Hypothalamus (tissue), 51 donors: ENCODE measurements at regions not wholly inside any gene's neighbourhood (a gene's known extent, or its start where the extent isn't known, plus 50 kb on each side); places are given as distances from the start of the nearest gene placed in this dataset.
"Not testable (repeated sequence)": the region's sequence is repeated elsewhere in the genome, so short reads cannot be mapped to it uniquely, and the experiment has no call there.

Source experiments
- DNase-seq, 51 donors: peaks; one replicate each; lab custom pipeline; 2025; lab: John Stamatoyannopoulos, UW

DNA sequence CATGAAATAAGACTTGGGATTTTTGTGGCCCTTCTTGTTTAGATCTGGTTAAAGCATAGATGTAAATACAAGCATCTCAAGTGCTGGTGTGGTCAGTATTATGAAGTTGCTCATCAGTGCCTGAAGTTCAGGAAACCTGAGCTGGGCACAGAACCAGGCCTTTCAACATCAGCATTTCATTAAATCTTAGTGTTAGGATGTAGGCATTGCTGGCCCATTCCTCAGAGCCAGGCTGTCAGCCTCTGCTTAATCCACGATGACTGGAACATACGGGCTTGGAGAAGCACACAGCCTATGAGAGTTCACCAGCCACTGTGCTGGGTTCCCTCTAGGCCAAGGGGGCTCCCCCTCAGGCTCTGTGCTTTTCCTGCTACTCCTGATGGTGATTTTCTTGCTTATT is 270.2 kb downstream of the EN1 start:
- DNase-seq = no peak

DNA sequence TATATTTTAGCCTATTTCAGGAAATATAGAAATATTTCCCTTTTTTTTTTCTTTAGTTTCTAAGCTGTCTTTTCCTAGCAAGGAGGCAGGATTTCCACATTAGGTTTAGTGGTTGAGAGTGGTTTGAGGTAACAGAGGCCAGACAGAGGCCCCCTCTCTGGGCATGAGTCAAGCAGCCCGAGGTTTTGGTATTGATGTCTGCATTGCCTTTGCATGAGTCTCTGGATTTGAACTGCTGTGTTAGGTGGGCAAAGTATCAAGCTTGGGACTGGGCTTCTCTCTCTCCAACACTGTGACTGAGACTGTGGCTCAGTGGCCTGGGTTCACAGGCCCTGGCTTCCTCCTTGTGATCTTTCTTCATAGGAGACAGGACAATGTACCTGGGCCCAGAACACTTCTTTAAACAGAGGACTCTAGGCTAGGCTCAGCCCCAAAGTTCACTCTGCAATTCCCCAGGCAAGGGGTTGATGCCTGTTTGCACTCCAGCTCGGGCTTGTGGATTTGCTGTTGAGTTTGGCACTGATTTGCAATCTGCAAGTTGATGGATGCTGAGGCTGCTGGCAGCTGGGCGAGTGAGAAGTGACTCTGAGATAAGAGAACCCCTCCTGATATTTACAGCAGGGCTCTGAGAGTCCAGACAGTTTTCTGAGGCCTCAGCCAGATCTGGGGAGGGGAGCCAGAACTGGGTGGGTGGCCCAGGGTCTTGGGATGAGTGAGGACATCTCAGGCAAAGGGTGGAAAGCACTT is 271.2 kb downstream of the EN1 start:
- DNase-seq = no peak

DNA sequence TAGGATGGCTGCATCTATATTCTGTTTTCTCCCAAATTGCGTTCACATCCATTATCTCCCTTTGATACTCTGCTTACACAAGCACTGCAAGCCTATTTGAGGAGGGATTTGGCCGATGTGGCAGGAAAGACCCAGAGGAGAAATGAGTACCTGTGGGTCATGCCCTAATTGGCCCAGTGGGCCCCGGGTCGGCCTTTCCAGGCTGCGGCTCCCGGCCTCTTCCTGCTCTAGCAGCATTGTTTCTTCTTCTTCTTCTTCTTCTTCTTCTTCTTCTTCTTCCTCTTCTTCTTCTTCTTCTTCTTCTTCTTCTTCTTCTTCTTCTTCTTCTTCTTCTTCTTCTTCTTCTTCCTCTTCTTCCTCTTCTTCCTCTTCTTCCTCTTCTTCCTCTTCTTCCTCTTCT is 275.1 kb downstream of the EN1 start:
- DNase-seq = not testable (repeated sequence)

DNA sequence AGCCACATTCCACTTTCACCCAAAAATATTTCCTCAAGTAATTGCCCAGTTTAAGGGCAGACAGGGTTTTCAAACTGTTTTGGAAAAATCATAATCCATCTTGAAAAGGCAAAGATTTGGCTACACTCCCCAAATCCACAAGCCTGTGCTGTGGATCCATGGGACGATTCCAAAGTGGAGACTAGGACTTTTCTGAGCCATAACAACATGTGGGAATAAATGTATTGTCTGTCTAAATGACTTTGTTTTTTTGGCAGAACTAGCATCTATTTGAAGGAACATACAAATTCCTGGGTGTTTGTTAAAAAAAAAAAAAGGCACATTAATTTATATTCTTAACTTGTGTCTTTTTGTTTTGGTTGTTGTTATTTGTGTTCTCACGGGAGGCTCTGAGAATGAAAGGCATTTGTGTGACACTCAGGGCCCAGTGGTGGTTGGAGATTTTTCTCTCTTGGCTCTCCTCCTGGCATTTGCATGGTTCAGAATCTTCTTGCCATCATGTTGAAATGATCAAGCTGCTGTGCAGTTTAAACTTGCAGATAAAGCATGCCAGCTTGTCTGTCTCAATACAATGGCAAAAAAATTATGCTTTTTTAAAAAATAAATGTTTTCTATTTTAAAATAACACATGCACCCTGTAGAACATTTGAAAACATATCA is 277.4 kb downstream of the EN1 start:
- DNase-seq = peak in 1 of 51 donors; percentile 0

DNA sequence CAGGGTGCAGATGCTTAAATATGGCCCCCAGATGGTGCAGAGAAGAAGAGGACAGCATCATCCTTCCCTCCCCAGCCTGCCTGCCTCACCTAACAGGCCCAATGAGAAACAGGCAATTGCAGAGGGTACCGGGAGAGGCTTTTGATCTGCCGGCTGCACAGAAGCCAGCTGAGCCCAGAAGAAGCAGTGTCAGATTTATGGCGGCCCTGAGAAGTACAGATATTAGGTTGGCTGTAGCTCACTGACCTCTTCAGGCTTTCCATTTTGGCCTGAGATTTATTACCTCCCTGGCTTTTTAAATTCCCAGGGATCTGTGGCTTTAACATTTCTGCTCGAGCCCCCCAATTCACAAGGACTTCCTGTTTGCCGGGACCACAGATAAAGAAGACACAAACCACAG is 278.7 kb downstream of the EN1 start:
- no peak for DNase-seq

DNA sequence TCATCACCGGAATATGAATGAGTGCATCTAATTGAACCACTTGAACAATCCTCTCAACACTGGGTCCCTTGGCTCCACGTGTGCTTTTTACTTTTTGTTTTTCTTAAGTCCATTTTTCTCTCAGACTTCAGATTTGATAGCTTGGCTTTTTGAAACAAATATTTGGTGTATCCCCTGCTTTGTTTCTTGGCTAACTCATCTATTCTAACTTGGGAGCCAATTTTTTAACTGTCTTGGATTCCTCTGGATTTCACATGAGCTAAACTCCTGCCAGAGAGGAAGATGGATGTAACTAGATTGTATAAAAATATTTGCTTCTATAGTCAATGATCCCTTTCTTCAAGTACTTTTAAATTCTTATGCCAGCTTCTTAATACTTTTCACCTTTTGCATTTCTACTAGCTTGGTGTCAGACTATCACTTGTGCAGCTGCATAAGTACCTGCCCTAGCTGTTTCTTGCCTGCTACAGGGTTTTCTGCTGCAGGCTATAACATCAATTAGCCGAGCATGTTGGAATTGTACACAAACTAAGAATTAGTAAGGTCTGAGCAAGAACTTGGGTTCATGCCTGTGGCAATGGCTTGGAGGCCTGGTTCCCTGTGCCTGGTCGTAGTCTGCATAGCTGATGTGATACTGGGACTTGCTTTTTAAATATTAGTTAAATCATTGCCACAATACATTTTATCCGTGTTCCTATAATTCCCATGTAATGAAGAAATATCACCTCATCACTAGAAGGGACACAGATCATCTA is 281.5 kb downstream of the EN1 start:
- no peak for DNase-seq

DNA sequence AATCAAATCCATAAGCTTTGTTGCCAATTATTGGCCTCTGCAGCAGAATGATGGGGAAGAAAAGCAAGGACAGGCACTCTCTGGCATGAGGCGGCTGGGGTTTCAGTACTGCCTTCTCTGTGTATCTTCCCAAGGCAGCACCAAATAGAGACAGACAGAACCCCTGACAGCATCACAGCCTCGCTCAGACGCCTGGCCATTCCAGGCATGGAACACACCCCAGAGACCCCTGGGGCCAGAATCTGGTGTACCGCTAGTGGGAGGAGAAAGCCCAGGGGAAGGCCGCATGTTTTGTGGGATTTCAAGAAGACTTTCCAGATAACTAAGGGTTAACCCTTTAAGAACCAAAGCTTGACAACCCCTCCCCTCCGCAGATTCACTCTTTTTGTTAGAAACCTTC is 282.1 kb downstream of the EN1 start:
- DNase-seq = no peak

DNA sequence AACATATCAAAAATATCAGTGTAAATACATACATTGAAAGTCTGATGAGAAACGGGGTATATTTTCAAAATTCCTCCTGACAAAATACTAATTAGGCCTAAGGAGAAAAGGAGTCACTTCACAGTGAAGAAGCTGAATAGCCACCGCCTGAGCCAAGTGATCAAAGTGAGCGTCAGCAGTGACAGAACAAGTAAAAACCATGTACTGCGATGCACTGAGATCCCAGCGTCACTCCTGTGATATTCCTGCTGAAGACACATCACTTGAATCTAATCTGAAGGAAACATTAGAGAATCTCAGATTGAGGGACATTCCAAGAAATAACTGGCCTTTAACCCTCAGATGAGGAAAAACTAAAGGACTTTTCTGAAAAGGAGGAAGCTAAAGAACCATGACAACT is 285.3 kb downstream of the EN1 start:
- DNase-seq = no peak

DNA sequence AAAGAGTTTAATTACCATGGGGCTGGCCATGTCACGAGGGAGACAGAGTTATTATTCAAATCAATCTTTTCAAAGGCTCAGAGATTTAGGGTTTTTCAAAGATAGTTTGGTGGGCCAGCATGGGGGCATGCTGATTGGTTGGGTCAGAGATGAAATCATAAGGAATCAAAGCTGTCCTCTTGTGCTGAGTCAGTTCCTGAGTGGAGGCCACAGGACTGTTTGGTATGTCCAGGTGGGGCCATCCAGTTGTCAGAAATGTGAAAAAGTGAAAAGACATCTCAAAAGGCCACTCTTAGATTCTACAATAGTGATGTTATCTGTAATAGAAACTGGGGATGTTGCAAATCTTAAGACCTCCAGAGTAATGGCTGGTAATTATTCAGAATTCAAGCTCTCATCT is 288.6 kb downstream of the EN1 start:
- DNase-seq = no peak

DNA sequence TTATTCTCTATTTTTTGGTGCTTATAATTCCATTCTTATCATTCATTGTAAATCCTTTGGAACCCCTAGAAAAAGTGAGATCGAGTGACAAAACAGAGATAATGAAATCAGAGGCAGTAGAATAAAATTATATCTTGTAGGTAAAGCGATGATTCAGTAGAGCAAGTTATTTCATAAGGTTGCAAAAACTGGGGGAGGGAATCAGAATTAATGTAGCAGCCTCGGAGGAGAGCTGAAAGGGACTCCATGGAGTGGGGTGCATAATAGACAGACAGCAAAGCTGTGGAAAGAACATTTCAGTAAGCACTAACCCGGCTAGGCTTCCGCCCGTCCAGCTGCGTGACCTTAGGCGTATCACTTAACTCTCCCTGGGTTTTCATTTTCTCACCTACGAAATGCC is 289.7 kb downstream of the EN1 start:
- peak in 1 of 51 donors; percentile 3 for DNase-seq

DNA sequence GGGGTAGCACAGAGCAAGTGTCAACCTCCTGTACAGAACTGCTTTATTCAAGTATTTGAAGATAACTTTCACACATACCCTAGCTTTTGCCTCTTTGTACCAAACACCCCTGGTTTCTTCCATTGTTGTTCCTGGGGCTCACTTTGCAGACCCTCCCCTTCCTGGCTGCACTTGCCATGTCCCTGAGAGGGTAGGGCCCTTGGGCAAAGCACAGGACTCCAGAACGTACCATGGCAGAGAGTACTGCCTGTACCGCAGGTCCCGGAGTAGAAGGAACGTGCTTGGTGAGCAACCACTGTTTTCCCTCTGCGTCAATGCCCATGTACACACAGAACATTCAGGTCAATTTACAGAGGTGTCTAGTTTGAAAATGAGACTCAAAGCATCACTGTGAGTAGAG is 290.4 kb downstream of the EN1 start:
- no peak for DNase-seq

DNA sequence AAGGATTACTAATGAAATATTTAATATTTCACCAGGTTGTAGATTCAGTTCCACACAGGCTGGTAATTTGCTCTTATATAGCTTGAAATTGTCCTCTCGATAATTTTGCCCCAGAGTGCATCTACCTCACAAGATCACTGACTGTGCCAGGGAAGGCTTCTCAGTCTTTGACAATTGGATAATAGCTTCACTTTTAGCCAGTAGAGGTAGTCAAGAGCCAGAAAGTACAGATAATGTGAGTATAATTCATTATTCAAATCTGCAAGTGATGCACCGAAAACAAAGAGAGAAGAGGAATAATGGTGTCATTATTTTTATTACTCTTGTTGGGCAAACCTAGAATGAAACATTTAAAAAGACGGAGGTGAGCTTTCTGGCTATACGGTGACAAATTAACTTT is 292.8 kb downstream of the EN1 start:
- no peak for DNase-seq

DNA sequence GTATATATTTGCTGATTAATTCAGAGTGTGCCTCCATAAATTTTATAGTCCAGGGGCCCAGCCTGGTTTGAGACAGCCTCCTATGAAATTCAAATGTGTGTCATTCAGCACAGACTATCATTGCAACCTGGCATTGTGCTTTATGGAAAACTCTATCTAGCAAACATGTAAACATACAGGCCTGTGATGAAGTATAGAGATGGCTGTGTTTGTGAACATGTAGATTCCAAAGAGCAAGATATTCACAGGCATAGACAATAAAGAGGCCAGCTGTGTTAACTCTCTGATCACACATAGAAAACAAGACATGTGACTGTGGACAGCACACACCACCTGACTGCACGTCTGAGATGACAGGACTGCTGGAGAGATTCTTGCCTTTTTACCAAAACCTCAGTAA is 297.9 kb downstream of the EN1 start:
- DNase-seq = no peak

DNA sequence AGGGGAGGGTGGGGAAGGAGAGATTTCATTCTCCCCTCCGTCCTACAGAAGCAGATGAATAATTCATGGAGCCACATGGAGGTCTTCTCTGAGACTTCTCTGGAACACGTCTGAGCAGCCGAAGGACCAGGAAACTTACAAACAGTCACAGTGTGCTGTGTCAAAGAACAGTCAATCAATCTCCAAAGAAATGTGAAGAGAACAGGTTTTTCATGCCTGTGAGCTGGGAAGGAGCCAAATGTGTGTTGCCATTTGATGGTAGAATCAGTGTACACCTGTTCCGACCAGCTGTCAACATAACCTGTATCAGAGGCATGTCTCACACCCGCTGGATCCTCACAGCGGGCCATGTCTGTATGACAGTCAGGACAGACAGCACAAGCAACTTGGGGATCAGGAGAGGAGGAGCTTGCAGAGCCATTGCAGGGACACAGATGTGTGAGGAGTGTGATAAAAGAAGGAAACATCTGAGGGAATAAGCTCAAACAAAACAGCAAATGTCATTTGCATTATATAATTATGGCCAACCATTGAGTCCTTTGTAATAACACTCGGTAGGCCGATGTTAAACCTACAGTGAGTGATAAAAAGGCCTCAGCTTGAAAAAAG is 298.5 kb downstream of the EN1 start:
- no peak for DNase-seq

DNA sequence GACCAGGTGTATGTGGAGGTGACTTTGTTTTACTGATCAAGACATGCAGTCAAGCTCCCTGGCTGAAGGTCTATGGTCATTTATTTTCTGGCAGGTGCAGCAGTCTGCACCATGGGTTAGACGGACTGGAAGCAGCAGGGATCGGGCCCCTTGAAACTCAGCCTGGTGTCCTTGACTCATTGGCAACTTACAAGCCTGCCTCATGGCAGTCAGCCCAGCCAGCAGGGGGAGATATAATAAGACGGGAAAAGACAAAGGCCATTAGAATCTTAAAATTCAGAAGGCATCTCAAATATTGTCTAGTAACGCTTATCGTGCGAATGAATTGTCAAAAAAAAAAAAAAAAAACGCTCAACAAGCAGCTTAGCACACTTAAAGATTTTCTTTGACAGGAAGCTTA is 308.2 kb downstream of the EN1 start:
- DNase-seq = peak in 16 of 51 donors; percentile 1 to 48 (median 6)

DNA sequence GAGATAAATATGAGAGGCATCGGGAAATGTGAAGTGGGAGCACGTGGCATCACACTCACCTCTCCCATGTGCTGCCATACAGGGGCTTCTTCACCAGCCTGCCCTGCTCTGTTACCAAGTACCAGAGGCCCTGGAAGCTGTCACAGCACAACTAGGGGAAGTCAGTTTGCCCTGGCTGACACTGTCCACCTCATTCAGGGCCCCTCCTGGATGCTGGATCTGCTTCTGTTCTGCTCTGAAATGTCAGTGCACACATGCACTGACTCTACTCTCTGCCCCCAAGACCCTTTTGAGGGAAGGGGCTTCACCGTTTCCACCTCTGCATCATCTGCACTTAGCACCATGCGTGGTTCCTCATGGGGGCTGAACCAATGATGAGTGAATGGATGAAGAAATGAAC is 311.1 kb downstream of the EN1 start:
- DNase-seq = no peak

DNA sequence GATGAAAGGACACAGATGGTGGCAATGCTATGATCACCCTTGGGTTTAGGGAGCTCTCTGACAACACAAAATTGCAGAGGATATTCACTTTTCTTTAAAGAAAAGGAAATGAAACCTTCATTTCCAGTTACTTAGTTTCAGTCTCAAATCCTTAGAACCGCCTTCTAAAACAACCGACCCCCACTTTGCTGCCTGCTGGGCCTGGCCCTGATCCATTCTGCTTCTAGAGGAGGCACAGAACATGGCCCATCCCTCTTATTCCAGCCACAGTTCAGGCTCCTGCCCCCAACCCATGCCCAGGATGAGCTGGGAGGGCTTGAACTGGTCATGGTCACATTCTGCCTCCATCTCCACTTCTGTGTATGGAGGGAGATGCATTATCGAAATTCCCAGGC is 311.6 kb downstream of the EN1 start:
- no peak for DNase-seq

DNA sequence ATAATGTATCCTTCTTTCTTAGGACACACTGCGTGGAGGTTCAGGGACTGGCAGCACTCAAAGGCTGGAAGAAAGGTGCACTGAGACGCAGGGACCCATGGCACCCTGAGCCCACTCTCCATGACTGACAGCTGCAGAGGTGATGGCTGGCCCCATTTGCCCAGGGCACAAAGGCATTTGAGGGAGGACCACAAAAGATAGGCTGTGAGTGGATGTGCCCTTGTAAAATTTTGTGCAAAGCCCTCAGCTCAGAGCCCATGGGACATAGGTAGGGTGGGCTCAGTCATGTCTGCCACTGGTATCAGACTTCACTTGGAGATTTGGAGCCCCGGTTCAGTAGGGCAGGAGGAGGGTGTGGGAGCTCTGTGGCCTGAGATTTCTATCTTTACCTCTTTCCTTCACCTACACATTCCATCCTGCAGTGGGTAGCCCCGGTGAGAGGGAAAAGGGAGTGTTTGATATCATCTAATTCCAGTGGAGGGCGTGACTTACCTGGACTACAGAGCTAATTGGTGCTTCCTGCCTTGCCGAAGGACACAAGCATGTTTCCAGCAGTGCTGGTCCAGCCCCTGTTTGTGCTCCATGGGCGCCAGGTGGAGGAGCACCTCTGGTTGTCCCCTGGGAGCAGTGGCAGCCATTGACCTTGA is 312.2 kb downstream of the EN1 start:
- no peak for DNase-seq

DNA sequence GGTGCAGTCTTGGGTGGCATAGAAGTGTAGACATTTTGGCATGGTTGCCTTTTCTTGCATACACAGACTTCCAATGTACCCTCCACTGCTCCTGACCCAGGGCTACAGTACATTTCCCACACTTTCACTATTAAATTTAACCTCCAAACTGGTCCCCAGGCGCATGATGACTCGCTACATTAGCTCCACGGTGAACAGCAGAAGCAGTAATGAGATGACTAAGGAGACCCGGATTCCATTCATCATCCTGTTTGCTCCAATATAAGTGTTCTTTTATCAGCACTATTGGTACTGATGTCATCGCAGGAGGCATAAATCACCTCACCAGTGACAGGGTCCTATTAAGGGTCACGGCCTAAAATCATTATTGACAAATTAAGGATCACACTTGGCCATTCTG is 316.5 kb downstream of the EN1 start:
- DNase-seq = no peak

DNA sequence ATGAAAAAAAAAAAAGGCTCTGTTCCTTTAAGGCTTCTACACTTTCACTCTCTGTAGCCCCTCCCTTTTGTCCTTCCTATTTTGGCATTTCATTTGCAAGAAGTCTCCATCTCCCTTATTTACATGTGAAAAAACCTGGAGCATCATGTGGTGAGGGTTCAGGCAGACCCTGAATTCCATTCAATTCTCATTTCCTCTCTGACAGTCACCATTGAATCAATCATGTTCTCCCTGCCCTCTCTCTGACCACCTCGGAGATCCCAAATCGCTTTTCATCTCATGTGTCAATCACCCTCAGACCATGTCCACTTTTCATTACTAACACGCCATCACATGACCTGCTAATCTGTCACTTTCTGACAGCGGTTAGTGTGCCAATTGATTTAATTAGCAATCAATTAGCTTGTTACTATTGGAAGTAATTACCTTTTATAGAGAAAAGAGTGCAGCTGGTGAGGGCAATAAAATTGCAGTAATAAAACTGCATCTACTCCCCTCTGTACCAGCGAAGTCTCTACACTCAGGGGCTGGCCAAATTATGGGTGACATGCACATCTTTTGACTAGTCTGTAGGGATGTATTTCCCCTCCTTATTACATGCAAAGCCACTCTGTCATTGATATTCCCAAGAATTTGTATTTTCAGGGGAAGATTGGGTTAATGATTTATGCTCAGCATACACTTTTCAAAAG is 317.4 kb downstream of the EN1 start:
- DNase-seq = no peak
